ENCODE measurements at regions not wholly inside any gene's neighbourhood (a gene's known extent, or its start where the extent isn't known, plus 50 kb on each side); places are given as distances from the start of the nearest gene placed in this dataset.
"Not testable (repeated sequence)": the region's sequence is repeated elsewhere in the genome, so short reads cannot be mapped to it uniquely, and the experiment has no call there.

GRCh38 chr7:121674455-121674854 lies 198.5 kb upstream of the PTPRZ1 start:
- TF ChIP-seq POLR2A, CTCF (IDR thresholded peaks at IDR 0.05): not testable (repeated sequence)

Data from esophagus squamous epithelium (tissue), 4 donors.